GM19025 (cell line): ENCODE measurements at regions not wholly inside any gene's neighbourhood (a gene's known extent, or its start where the extent isn't known, plus 50 kb on each side); places are given as distances from the start of the nearest gene placed in this dataset.
"Not testable (repeated sequence)": the region's sequence is repeated elsewhere in the genome, so short reads cannot be mapped to it uniquely, and the experiment has no call there.

ENCODE experiments used
- ATAC-seq: cut with Tn5 transposase; IDR thresholded peaks from one replicate; pipeline ENCODE4 v1.9.1; 2021; ENCODE audit warnings: mild to moderate bottlenecking, low read depth, moderate library complexity; ENCODE audit not compliant: unreplicated experiment

GRCh38 chr6:155771822-155772221 is 316.2 kb upstream of the NOX3 start:
- ATAC-seq = no peak

DNA sequence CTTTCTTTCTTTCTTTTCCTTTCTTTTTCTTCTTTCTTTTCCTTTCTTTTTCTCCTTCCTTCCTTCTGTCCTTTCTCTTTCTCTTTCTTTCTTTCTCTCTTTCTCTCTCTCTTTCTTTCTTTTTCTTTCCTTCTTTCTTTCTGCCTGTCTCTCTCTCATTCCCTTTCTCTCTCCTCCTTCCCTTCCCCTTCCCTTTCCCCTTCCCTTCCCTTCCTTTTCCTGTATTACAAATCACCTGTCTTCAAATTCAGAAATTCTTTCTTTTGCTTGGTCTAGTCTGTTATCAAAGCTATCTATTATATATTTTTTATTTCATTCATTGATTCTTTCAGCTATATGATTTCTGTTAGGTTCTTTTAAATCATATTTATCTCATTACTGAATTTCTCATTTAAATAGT is 315.2 kb upstream of the NOX3 start:
- ATAC-seq = no peak

- ATAC-seq = no peak
These were observed 314.7 kb upstream of the NOX3 start for GRCh38 chr6:155770313-155770712.

DNA sequence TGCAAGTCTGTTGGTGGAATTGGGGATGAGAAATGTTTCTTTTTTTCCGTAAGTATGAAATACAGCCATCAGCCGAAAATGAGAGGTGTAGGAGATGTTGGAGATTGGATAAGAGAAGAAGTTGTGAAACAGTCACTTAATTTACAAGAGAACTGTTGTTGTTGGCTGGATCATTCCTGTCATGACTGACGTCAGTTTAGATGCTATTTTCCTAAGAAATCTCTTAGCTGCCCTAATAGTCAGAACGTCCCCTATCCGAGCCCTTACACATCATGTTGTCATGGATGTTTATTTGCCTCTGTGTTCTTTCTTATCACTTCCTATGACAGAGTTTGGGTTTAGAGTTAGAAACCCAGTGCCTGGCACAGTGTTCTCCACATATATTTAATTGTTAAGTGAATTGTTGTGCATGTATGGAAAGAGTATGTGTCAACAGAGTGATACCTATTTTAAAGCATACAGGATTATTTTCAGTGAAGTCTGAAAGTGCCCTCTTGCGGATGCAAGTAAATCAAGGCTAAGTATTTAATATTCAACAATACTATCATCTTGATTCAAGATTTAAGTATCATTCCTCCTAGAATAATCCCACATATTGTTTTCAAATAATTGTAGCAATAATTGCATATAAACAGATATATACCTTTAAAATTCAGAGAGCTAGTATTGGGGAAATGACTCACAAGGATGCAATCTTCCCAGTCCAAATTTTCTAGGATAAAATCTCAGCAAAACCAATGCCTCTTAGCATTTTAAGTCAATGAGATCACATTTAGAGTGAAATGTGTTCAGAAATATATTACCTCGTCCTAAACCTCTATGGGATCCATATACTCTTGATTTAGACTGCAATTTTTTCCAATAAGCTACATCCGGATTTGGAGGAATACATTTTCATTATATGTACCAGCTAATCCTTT is 309.9 kb upstream of the NOX3 start:
- ATAC-seq = no peak

- ATAC-seq = no peak
These were observed 307.0 kb upstream of the NOX3 start for GRCh38 chr6:155762649-155763048.

DNA sequence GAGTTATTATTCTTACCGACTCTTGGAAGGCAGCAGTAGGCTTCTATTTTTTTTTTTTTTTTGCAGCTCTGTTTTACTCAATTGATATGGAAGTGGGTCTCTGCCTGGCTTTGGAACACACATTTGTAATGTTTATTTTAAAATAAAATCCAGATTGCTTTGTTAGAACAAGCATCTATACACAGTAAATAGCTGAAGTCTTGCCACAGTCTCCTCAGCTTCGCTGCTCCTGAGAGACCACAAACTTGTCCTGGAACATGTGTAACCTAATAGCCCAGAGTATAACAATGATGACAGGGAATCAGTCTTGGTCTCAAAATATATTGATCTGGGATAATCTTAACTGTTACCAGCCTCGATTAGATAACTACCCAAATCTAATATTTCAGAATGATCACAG is 299.8 kb upstream of the NOX3 start:
- no peak for ATAC-seq

GRCh38 chr6:155748778-155749177 is 293.1 kb upstream of the NOX3 start:
- ATAC-seq = not testable (repeated sequence)

- ATAC-seq = no peak
These were observed 291.9 kb upstream of the NOX3 start for GRCh38 chr6:155747491-155747890.

DNA sequence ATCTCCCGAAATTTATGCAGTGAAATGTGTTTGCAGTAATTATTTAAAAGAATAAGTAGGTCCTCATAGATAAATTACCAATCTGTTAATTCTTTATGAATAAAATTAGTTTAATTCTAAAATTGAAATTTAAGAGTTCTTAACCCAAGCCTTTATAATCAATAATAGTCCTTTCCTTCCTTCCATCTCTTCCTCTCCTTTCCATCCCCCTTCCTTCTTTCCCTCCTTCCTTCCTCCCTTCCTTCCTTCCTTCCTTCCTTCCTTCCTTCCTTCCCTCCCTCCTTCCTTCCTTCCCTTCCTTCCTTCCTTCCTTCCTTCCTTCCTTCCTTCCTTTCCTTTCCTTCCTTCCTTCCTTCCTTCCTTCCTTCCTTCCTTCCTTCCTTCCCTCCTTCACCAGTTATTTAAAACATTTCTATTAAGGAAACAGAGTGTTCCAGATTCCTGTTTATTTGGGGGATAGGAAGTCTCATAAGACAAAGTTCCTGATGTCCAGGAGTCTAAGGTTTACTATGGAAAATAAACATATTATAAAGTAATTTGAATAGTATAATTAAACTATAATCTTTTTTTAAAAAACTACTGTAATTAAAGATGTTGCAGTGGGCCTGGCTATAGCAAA is 285.3 kb upstream of the NOX3 start:
- no peak for ATAC-seq

- ATAC-seq = no peak
These were observed 283.0 kb upstream of the NOX3 start for GRCh38 chr6:155738602-155739105.

GRCh38 chr6:155717374-155717773 is 261.7 kb upstream of the NOX3 start:
- ATAC-seq = no peak

- ATAC-seq = no peak
These were observed 255.1 kb upstream of the NOX3 start for GRCh38 chr6:155710704-155711103.

- no peak for ATAC-seq
These were observed 253.6 kb upstream of the NOX3 start for GRCh38 chr6:155709262-155709661.

DNA sequence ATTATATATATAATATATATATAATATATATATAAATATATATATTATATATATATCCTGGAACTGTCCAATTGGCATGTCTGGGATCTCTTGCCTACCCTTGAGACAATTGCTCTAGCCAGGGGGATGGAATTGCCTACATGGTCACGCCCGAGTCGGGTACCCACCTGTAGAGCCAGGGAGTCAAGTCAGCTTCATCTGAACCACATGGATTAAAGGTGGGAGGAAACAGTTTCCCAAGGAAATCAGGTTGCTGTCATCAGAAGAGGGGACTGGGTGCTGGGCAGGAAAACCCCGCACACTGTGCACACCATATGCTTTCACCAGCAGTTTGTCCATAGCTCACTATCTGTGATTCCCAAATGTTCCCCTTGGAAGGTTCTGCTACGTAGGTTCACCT is 252.5 kb upstream of the NOX3 start:
- no peak for ATAC-seq

- ATAC-seq = no peak
These were observed 251.2 kb upstream of the NOX3 start for GRCh38 chr6:155706806-155707205.

DNA sequence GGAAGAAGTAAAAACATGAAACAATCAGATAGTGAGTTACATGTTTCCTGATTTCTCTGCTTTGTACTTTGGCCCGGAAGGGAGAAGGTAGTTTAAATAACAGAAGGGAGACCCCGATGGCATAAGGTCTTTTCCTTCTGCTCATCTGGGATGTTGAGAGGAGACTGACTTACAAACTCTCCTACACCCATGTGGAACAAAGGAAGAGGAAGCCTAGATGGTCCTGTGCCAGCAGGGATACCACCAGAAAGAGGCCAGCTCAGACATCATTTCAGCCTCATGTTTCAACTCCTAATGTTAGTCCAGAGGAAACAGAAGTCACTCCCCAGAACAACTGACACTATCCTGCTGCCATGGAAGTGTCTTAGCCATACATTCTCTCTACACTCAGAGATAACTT is 250.7 kb upstream of the NOX3 start:
- no peak for ATAC-seq

- no peak for ATAC-seq
These were observed 245.7 kb upstream of the NOX3 start for GRCh38 chr6:155701342-155701741.

DNA sequence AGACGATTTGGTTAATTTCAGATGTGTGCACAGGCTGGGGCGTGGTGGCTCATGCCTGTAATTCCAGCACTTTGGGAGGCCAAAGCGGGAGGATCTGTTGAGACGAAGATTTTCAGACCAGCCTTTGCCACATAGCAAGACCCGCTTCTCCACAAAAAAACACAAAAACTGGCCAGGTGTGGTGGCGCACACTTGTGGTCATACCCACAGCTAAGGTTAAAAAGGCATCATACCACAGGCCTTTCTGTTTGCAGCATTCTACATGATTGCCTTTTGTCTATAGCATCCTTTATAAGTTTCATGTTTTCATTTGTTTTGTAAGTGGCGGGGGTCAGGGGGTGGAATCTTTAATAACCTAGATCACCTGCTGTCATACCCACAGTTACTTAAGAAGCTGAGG is 239.9 kb upstream of the NOX3 start:
- no peak for ATAC-seq

DNA sequence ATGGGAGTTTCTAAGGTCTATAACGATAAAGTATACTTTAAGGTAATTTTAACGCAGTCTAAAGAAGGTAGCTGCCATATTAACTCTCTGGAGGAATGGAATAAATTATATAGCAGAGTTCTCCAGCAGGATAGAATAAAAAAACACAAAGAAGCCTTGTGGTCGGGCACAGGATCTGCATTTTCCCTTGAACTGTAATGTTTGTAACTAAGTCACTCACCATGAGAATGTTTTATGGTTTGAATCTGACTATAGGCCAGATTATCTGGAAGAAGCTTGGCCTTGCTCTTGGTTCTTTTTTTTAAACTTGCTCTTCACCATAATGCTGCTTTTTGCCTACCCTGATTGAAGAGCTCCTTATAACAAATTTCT is 238.8 kb upstream of the NOX3 start:
- no peak for ATAC-seq

GRCh38 chr6:155693573-155694418 is 238.2 kb upstream of the NOX3 start:
- ATAC-seq = no peak

DNA sequence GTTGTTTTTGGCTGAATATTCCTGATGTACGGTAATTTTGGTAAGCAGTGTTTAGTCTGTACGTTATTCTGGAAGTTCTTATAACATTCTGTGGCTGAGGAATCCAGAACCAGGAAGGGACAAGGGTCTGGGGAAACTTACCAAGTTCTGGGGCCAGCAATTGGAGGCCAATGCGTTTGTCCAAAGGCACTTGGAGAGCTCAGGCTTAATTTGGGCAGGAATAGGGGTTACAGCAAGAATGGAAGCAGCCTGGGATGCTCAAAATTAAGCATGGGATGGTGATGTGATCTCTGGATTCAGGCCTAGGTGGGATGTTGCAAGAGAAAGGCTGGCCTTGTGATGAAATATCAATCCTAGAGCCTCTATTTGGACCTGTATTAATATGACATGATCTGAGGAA is 235.2 kb upstream of the NOX3 start:
- ATAC-seq = no peak
